ENCODE measurements at regions not wholly inside any gene's neighbourhood (a gene's known extent, or its start where the extent isn't known, plus 50 kb on each side); places are given as distances from the start of the nearest gene placed in this dataset.

DNA sequence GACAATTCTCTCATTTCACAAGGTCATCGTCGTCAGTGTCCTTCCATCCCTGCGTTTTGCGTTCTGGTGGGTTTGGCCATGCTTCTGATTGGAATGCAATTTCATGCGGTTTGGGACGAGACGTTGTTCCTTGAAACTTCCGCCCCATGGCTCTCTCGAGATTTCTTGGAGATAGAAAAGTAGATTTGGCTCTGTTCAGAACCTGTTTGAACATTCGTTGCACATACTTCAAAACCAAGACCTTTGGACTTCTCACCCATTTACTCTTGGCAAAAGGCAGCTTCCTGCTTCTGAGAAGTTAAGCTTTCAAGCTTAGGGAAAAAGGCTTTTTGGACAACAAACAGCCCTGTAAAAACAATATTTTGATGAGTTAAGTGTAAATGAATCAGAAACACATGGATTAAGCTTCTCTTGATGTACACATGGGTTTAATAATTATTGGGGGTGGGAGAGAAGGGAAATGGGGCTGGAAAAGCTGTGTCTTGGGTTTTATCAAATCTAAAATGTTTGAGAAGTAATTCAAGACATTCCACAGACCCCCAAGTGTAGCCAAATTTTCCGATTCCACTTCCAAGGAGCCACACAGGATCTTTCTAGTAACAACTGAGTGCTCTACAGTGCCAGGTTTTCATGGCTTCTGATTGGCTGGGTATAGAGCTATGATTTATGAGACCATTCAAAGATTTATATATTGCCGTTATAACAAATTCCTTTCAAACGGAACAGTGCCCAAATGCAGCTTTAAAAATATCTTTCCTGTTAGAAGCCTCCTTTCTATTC lies 467.2 kb downstream of the MED13L start:
- TF ChIP-seq, protein P1, sequence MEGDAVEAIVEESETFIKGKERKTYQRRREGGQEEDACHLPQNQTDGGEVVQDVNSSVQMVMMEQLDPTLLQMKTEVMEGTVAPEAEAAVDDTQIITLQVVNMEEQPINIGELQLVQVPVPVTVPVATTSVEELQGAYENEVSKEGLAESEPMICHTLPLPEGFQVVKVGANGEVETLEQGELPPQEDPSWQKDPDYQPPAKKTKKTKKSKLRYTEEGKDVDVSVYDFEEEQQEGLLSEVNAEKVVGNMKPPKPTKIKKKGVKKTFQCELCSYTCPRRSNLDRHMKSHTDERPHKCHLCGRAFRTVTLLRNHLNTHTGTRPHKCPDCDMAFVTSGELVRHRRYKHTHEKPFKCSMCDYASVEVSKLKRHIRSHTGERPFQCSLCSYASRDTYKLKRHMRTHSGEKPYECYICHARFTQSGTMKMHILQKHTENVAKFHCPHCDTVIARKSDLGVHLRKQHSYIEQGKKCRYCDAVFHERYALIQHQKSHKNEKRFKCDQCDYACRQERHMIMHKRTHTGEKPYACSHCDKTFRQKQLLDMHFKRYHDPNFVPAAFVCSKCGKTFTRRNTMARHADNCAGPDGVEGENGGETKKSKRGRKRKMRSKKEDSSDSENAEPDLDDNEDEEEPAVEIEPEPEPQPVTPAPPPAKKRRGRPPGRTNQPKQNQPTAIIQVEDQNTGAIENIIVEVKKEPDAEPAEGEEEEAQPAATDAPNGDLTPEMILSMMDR (IDR thresholded peaks at IDR 0.05; ENCODE audit: poor library complexity, severe bottlenecking), result no peak
- no peak for TF ChIP-seq POLR2AphosphoS5 (IDR thresholded peaks at IDR 0.05)
